SW480 (cell line): ENCODE measurements at regions not wholly inside any gene's neighbourhood (a gene's known extent, or its start where the extent isn't known, plus 50 kb on each side); places are given as distances from the start of the nearest gene placed in this dataset.
"Not testable (repeated sequence)": the region's sequence is repeated elsewhere in the genome, so short reads cannot be mapped to it uniquely, and the experiment has no call there.

Experiments used
- DNase-seq: peaks from one replicate; pipeline ENCODE4 v3.0.0-alpha.2; 2016; ENCODE audit warnings: low spot score

DNA sequence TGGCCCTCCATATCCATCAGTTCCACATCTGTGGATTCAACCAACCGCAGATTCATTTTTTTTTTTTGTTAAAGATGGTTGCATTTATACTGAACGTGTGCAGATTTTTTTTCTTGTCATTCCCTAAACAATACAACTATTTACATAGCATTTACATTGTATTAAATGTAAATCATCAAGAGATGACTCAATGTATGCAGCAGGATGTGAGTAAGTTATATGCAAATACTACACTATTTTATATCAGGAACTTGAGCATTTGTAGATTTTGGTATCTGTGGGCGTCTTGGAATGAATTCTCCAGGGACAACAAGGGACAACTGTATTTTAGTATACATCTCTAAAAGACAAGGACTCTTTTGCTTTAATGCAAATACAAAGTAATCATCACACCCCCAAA, 299.2 kb upstream of the ZNF608 start:
- DNase-seq = no peak

GRCh38 chr5:125046838-125047237, 300.4 kb upstream of the ZNF608 start:
- DNase-seq = no peak

DNA sequence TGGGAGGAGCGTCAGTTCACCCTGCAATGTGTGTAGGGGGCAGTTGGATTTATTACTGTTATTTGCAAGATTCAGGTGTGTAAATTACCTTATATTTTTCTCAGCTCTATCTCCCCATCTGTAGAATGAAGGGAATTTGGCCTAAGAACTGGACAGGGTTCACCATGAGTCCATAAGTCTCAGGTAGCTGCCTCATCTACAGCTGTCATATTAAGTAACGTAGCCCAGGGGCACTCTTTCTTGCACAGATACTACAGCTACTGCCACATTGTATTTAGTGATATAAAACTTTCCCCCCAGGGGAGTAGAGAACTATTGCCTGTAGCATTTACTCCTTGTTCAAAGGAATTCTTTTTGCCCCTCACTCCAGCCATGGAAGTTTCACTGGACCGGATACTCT, 301.4 kb upstream of the ZNF608 start:
- DNase-seq = no peak

DNA sequence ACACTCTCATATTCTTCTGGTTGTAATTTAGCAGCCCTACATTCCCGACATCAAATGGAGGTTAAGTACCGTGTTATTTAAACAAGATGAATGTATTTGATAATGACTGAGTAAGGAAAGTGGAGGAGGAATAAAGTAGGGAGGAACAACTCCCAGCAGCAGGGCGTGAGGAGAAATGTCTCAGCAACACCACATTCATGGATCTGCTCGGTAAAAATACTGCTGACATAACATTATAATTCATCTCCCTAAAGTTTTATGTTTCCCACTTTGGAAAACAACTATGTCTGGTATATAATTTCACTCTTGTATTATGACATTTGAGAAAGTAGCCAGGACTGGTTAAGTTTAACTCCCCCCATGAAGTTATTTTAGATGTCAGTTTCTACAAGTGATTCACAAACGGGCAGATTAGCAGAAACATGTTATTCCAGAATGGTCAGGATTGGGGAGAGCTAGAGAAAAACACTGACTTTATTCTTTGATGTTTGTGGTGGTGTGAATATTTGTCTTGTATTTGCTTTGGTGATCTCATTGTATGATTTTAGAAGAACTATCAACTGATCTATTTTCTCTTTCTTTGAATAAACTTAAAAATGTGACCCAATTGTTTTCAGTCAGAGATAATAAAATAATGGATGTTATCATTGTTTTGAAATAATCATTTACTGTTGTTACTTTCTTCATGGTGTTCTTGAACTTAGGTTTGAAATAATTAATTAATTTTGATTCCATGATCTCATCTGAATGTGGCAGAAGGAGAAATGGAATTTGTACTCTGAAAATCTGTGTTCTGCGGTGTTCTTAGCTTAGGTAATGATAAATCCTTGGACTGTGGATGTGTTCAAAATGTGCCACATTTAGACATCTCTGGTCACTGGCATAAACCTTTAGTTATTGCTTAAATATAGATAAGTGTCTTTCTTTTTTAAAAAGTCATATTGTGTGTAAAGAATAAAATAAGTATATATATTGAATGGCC, 303.6 kb upstream of the ZNF608 start:
- no peak for DNase-seq

DNA sequence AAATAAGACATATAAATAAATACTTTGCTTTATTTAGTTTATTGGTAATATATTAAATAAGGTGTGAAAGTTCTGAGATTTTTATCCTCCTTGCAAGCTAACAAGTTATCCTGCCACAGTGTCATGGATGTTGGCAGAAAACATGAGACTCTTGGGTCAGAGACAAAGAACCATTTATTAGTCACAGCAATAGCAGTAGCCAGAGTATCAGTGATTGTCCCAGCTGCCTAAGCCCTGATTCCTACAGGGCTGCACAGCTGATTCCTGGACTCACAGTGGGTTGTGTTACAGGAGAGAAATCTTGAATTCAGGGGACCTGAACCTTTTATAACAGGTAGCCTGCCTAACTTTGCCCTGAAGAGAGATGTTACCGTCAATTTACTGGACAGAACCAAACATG, 304.5 kb upstream of the ZNF608 start:
- DNase-seq = no peak

GRCh38 chr5:125052584-125052983, 306.1 kb upstream of the ZNF608 start:
- no peak for DNase-seq

- DNase-seq = no peak
Measured at GRCh38 chr5:125053179-125053578, 306.7 kb upstream of the ZNF608 start.

- DNase-seq = peak; percentile 14
Measured at GRCh38 chr5:125054146-125054545, 307.7 kb upstream of the ZNF608 start.

DNA sequence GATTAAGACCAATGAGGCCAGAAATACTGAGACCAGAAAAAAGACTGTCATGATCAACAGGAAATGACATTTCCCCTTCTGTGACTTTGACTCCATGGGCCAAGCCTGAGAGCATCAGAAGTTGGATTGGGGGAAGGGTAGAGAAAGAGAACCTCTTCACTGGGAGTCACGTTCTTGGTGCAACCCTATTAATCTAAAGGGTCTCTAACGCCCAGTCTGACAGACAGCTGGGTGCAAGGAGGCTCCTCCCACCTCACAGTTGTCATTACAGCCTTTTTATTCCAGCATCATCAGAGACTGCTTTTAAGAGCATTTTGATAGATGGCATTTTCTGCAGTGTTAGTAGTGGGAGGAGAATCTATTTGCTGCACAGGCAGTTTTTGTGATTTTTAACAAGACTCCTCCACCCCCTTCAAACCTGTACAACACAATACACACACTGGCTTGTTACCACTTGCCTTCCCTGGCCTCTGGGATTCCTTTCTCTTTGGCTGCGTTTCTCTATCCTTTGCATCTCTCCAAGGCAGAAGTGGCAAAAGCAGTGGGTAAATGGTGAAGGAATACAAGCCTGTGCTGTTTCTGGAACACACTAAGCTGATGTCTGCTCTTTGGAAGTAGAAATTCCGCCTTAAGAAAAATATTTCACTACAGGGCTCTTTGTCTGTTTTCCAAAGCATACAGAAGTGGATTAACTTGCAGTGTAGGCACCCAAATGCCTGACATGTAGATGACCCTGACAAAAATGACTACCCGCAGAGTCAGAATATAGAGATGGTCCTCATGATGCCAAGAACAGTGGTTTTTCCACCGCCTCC, 310.4 kb upstream of the ZNF608 start:
- no peak for DNase-seq

DNA sequence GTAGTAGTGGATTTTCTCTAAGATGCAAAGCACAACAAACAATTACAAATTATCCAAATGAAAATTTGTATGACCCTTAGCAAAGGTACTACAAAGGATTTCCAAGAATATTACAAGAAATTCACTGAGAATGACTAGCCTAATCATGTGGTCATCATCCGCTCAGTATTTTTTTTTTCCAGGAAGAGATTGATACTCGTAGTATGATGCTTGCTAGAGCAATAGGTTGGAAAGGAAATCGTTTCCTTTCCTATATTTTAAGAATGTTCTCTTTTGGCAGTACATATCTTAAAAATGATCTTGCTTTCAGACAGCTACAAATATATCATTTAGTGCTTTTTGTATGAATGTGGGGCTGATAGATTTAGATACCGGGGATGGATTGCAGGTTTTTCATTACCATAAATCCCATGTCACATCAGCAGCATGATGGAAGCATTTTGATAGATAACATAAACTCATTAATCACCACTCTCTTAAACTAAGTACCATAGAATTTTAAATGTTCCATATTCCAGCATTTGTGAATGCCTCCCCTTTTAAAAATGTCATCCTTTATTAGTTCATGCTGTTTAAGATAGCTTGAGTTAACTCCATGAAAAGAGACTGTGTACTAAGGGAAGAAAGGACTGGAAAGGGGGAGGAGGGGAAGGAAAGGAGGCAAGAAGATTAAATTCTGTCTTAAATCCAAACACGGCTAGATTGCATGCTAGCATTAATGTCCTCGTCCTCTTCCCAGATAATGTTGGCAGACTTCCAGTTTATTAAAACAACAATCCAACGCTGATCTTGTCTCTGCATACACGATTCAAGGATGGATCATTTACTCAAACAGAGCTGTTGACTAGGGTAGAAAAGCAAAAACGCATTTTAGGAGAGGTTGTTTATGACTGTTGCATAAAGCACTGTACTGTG, 311.7 kb upstream of the ZNF608 start:
- DNase-seq = no peak

- peak; percentile 63 for DNase-seq
Measured at GRCh38 chr5:125059255-125060002, 313.0 kb upstream of the ZNF608 start.

GRCh38 chr5:125061726-125062125, 315.3 kb upstream of the ZNF608 start:
- DNase-seq = no peak

GRCh38 chr5:125064621-125065438, 318.4 kb upstream of the ZNF608 start:
- no peak for DNase-seq

DNA sequence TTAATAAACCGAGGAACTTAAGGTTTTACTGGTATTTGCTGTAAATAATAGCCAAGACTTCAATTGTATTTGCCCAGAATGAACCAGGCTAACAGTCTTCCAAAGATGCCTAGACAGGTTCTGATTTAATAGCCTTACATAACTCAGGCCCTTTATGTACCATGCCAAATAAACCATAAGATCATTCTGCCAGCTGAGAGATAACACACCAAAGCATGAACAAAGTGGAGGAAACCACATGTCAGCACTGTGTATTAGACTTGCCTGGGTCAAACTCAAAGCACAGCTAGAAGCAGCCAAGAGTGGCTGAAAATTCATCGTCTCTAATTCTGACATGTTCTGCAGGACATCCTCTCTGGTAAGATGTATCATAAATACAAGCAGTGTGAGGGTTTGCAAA, 319.3 kb upstream of the ZNF608 start:
- DNase-seq = no peak

DNA sequence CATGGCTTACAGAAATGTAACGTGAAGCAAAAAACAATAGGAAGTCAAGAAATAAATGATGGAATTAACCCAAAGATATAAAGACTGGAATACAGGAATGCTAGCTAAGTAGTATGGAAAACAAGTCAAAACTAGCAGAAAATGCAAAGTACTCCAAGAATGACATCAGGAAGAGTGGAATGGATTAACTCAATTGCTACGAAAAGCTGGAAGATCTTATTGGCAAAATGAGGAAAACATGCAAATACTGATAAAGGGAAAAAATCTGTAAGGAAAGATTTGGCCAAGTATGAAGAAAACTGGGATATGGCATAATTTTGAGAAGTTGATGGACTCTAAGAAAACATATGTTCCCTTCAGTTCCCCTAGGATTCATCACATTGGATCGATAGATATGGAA, 324.5 kb upstream of the ZNF608 start:
- DNase-seq = no peak

DNA sequence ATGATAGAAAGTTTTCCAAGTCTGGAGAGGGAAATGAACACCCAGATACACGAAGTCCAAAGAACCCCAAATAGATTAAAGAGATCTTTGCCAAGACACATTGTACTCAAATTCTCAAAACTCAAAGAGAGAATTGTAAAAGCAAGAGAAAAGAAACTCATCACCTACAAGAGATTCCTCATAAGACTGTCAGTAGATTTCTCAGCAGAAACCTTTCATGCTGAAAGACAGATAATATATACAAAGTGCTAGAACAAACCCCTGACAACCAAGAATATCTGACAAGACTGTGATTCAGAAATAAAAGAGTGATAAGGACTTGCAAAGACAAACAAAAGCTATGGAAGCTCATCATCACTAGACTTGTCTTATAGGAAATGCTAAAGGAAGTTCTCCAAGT, 326.7 kb upstream of the ZNF608 start:
- DNase-seq = no peak

- no peak for DNase-seq
Measured at GRCh38 chr5:125075567-125075966, 329.1 kb upstream of the ZNF608 start.

- not testable (repeated sequence) for DNase-seq
Measured at GRCh38 chr5:125079028-125079427, 332.6 kb upstream of the ZNF608 start.

DNA sequence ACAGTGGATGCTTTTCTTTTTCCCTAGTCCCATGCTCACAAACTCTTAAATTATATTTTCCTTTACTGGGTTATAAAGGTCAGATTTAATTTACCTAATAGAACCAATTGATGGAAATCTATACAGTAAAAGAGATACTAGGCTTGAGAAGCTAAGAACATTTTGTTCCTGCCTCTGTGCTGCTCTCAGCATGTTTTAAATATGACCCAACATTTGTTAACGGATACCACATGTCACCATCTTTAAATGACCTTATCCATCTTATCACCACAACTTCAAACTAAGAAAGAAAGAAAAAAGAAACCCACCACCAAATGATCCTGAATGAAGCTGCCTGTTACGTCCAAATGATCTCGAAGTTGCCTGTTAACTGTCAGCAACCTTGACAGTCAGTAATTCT, 334.7 kb upstream of the ZNF608 start:
- DNase-seq = no peak

GRCh38 chr5:125083981-125084380, 337.5 kb upstream of the ZNF608 start:
- DNase-seq = no peak
